ENCODE measurements at regions not wholly inside any gene's neighbourhood (a gene's known extent, or its start where the extent isn't known, plus 50 kb on each side); places are given as distances from the start of the nearest gene placed in this dataset.

DNA sequence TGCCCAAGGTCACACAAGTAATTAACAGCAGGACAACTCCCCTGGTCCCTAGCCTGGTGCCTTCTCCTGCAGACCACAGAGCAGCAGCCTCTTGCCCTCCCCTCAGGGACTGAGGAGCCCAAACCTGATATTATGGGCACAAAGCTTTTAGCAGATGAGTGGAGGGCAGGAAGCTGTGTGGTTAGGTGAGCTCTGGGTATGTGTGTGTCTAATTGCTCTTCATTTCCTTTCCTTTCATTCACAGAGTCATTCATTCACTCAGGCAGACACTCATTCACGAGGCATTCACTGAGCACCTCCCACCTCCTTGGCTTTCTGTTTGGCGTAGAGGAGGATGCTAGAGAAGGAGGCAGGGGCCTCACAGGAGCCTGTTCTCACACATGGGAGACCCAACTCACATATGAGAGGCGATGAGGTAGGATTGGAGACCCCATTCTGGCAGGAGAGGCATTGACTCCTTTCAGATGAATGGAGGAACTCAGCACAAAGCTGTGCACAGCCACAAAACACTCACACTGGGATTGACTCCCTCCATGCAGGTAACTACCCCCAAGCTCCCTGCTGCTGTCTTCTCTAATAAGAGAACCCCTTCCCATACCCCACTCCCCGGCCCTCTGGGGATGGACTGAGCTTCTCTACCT lies 306.8 kb upstream of the SKOR2 start:
- TF ChIP-seq, protein P1, sequence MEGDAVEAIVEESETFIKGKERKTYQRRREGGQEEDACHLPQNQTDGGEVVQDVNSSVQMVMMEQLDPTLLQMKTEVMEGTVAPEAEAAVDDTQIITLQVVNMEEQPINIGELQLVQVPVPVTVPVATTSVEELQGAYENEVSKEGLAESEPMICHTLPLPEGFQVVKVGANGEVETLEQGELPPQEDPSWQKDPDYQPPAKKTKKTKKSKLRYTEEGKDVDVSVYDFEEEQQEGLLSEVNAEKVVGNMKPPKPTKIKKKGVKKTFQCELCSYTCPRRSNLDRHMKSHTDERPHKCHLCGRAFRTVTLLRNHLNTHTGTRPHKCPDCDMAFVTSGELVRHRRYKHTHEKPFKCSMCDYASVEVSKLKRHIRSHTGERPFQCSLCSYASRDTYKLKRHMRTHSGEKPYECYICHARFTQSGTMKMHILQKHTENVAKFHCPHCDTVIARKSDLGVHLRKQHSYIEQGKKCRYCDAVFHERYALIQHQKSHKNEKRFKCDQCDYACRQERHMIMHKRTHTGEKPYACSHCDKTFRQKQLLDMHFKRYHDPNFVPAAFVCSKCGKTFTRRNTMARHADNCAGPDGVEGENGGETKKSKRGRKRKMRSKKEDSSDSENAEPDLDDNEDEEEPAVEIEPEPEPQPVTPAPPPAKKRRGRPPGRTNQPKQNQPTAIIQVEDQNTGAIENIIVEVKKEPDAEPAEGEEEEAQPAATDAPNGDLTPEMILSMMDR (IDR thresholded peaks at IDR 0.05): no peak
- TF ChIP-seq POLR2AphosphoS5 (IDR thresholded peaks at IDR 0.05; ENCODE audit: low read depth, low read length) (no peak), TAF1 (IDR thresholded peaks at IDR 0.05; ENCODE audit: borderline replicate concordance, low read depth, low read length) (no peak), FOSL2 (IDR thresholded peaks at IDR 0.05; ENCODE audit: borderline replicate concordance, low read depth) (no peak)

All from SK-N-SH (cell line).